OCI-LY7 (cell line): ENCODE measurements at regions not wholly inside any gene's neighbourhood (a gene's known extent, or its start where the extent isn't known, plus 50 kb on each side); places are given as distances from the start of the nearest gene placed in this dataset.

Experiments used
- CTCF ChIP-seq: fragments of 200-600 bp; sonication (generic); conservative IDR thresholded peaks from 2 replicates; pipeline ENCODE4 v1.5.1; 2014; ENCODE audit warnings: mild to moderate bottlenecking, antibody characterized with exemption, low read length, moderate library complexity, mixed read lengths
- EZH2phosphoT487 ChIP-seq: fragments of 200-600 bp; sonication (generic); IDR thresholded peaks from 2 replicates; pipeline ENCODE4 v1.6.1; 2018; ENCODE audit warnings: low read depth, borderline replicate concordance, mild to moderate bottlenecking, mixed run types, antibody characterized with exemption, low read length, moderate library complexity, mixed read lengths

- TF ChIP-seq CTCF (peak; percentile 53; the same call in 1 of the 2 replicates), EZH2phosphoT487 (no peak)
Observed at GRCh38 chr9:94480205-94480604, 74.7 kb upstream of the PCAT7 start.
